Colon (tissue), 2 donors: ENCODE measurements at regions not wholly inside any gene's neighbourhood (a gene's known extent, or its start where the extent isn't known, plus 50 kb on each side); places are given as distances from the start of the nearest gene placed in this dataset.

Experiments used
- FAIRE-seq: peaks from 2 replicates; lab custom pipeline; 2012; peaks lifted over from hg19 to GRCh38; lab: Jason Lieb, UNC
- donor health status: control.
- donor health status: control.

GRCh38 chr6:2502998-2503674, 247.6 kb downstream of the MYLK4 start:
- no peak for FAIRE-seq

- FAIRE-seq = no peak
Observed at GRCh38 chr6:2502096-2502997, 248.4 kb downstream of the MYLK4 start.

GRCh38 chr6:2497922-2498623, 252.6 kb downstream of the MYLK4 start:
- FAIRE-seq = no peak

GRCh38 chr6:2496291-2496690, 250.9 kb upstream of the GMDS start:
- no peak for FAIRE-seq

GRCh38 chr6:2492686-2493523, 247.5 kb upstream of the GMDS start:
- no peak for FAIRE-seq

DNA sequence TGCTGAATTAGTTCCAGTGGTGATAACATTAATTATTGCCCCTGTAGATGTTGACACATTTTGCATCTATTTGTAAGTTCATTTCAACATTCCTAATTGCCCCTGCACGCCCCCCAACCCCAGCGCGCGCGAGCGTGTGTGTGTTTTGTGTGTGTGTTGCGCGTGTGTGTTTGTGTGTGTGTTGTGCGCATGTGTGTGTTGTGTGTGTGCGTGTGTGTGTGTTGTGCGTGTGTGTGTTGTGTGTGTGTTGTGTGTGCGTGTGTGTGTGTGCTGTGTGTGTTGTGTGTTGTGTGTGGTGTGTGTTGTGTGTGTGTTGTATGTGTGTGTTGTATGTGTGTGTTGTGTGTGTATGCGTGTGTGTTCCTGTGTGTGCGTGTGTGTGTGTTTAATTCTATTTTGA, 245.7 kb upstream of the GMDS start:
- no peak for FAIRE-seq

- no peak for FAIRE-seq
Observed at GRCh38 chr6:2488578-2488977, 243.2 kb upstream of the GMDS start.

GRCh38 chr6:2485116-2485515, 239.7 kb upstream of the GMDS start:
- FAIRE-seq = no peak

- no peak for FAIRE-seq
Observed at GRCh38 chr6:2482773-2483172, 237.4 kb upstream of the GMDS start.

DNA sequence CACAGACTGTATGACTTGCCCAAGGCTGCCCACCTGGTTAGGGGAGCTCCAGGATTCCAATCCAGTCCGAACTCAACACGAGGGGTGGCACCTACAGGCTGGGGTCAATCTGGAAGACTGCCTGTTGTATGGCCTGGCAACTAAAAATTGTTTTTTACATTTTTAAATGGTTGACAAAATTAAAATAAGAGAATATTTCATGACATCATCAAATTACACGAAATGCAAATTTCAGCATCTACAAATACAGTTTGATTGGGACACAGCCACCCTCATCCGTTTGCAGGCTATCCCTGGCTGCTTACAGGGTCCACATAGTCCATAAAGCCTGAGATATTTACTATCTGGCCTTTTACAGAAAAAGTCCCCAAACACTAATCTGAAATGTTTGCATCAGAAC, 235.9 kb upstream of the GMDS start:
- no peak for FAIRE-seq

DNA sequence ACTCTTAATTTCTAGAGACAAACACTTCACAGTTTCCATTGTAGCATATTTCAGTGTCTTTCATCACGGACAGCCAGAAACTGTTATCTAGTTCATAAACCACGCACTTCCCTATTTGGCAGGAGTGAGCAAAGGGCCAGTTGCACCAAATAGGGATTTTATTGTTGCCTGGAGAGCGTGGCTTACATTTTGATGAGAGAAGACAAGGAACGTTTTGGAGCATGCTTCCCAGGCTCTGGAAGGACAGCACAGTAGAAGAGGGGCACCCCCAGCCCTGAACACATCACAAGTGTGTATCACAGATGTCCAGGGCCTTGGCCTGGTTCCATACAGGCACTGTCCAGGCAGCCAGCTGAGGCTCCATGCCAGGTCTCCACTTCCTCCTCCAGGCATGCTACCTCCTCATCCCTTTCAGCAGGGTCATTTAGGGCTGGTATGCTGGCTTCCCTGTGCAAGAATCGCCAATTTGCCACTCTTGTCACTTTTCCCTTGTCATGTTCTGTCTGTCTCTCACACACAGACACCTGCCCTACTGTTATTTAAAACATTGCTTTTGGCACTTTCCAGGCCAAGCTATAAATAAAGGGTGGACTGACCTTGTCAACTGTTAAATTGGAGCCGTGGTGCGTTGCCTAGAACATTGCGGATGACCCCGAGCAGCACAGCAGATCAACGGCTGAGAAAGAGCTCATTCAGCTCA, 235.0 kb upstream of the GMDS start:
- FAIRE-seq = no peak

GRCh38 chr6:2478200-2478599, 232.8 kb upstream of the GMDS start:
- no peak for FAIRE-seq

- no peak for FAIRE-seq
Observed at GRCh38 chr6:2477666-2478065, 232.3 kb upstream of the GMDS start.

- no peak for FAIRE-seq
Observed at GRCh38 chr6:2477250-2477649, 231.8 kb upstream of the GMDS start.

DNA sequence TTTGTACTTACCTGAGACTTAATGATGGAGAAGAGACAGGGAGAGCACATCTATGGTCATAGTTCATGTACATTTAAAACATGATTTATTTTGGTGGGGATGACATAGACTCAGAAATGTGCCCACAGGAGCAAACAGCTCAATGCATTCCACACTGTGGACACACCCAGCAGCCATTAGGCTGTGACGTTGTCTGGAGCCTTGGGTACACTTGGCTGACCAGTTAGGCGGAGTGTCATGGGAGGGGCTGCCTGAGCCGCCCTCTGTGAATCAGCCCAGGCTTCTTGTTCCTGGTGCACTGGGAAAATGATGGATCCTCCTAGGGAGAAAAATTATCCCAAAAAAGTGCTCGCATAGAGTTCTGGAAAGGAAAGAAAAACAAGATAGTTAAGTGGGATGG, 231.0 kb upstream of the GMDS start:
- FAIRE-seq = no peak

DNA sequence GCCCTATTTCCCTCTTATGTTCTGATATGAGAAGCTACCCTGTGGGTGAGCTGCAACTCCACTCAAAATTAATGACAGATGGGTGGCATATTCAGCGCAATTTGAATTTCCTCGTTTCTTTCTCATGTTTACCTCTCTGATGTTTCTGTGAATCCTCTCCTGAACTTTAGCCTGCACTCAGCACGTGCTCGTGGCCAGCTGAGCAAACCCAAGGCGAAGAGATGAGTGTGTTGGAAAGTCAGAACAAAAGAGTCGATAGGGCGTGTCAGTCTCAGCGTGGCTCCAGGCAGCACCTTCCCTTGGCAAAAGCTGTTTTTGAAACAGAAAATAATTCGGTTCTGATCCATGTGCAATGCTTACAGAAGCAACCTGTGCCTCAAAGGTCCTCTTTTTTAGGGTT, 226.1 kb upstream of the GMDS start:
- FAIRE-seq = no peak

GRCh38 chr6:2469428-2469827, 224.0 kb upstream of the GMDS start:
- no peak for FAIRE-seq

- FAIRE-seq = no peak
Observed at GRCh38 chr6:2468601-2468955, 223.2 kb upstream of the GMDS start.

GRCh38 chr6:2467929-2468600, 222.7 kb upstream of the GMDS start:
- no peak for FAIRE-seq

DNA sequence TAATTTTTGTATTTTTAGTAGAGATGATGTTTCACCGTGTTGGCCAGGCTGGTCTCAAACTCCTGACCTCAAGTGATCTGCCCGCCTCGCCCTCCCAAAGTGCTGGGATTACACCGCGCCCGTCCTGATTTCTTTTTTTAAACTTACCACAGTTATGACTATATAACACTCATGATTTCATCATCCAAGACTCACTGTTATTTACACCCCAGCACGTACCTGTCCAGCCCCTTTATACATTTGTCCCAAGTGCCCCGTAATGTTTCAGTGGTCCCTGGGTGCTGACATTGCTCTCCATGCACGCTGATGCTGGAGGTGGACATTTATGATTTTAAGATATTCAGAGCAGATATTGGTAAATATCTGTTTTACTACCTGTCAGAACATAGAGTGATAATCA, 219.9 kb upstream of the GMDS start:
- no peak for FAIRE-seq

DNA sequence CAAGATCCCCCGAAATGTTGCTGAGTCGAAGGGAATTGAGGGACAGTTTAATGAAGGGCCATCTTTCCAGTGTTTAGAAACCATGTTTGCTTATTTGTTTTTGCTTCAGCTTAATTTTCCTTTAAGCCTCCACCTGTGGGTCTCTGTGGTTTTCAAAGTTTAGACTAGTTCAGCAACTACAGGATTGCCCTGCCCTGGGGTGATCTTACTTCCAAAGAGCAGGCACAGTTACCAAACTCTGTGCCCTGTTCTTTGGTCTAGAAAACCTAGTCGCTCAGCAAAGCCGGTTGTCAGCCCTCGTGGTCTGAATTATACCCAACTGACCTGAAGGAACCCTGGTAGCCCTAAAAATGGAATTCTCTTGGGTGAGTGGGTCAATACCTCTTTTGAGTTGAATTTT, 219.2 kb upstream of the GMDS start:
- no peak for FAIRE-seq
